GM18858 (cell line): ENCODE measurements at regions not wholly inside any gene's neighbourhood (a gene's known extent, or its start where the extent isn't known, plus 50 kb on each side); places are given as distances from the start of the nearest gene placed in this dataset.
A peak's percentile ranks its signal among the peaks of the same experiment; 100 is the strongest.
"Not testable (repeated sequence)": the region's sequence is repeated elsewhere in the genome, so short reads cannot be mapped to it uniquely, and the experiment has no call there.

Experiments
- ATAC-seq: cut with Tn5 transposase; IDR thresholded peaks from one replicate; pipeline ENCODE4 v1.9.1; 2021; ENCODE audit not compliant: unreplicated experiment

GRCh38 chr3:157588386-157589060 lies 85.3 kb upstream of the VEPH1 start:
- no peak for ATAC-seq

- ATAC-seq: no peak
Measured at GRCh38 chr3:157586293-157586692, 83.1 kb upstream of the VEPH1 start.

- no peak for ATAC-seq
Measured at GRCh38 chr3:157585386-157585785, 82.2 kb upstream of the VEPH1 start.

GRCh38 chr3:157582637-157582973 lies 79.4 kb upstream of the VEPH1 start:
- ATAC-seq: no peak

- ATAC-seq: not testable (repeated sequence)
Measured at GRCh38 chr3:157581956-157582636, 78.9 kb upstream of the VEPH1 start.

- no peak for ATAC-seq
Measured at GRCh38 chr3:157581371-157581770, 78.2 kb upstream of the VEPH1 start.

GRCh38 chr3:157578181-157578580 lies 75.0 kb upstream of the VEPH1 start:
- no peak for ATAC-seq

GRCh38 chr3:157574531-157574930 lies 71.3 kb upstream of the VEPH1 start:
- ATAC-seq: no peak

- ATAC-seq: no peak
Measured at GRCh38 chr3:157573780-157574378, 70.7 kb upstream of the VEPH1 start.

- ATAC-seq: no peak
Measured at GRCh38 chr3:157573281-157573680, 70.1 kb upstream of the VEPH1 start.

- peak; percentile 65 for ATAC-seq
Measured at GRCh38 chr3:157572559-157573270, 69.5 kb upstream of the VEPH1 start.

GRCh38 chr3:157566596-157566995 lies 63.4 kb upstream of the VEPH1 start:
- ATAC-seq: no peak

GRCh38 chr3:157559401-157559800 lies 56.2 kb upstream of the VEPH1 start:
- ATAC-seq: no peak
